SK-N-SH (cell line): ENCODE measurements at regions not wholly inside any gene's neighbourhood (a gene's known extent, or its start where the extent isn't known, plus 50 kb on each side); places are given as distances from the start of the nearest gene placed in this dataset.

Source experiments
- ELF1 ChIP-seq: IDR thresholded peaks from 2 replicates; pipeline ENCODE4 v1.4.0; 2012
- EP300 ChIP-seq, 2 experiments: IDR thresholded peaks; 2 replicates each; pipeline versions ENCODE4 v1.4.0 to v1.6.1; 2012; ENCODE audit warnings: borderline replicate concordance in 1 of 2, low read depth in 1 of 2, low read length in 1 of 2
- FOSL2 ChIP-seq: IDR thresholded peaks from 2 replicates; pipeline ENCODE4 v1.4.0; 2012; ENCODE audit warnings: low read depth, mild to moderate bottlenecking, moderate library complexity, borderline replicate concordance
- GABPA ChIP-seq: IDR thresholded peaks from 2 replicates; pipeline ENCODE4 v1.4.0; 2012; ENCODE audit warnings: low read depth, mild to moderate bottlenecking
- MAX ChIP-seq: IDR thresholded peaks from 2 replicates; pipeline ENCODE4 v1.4.0; 2012; ENCODE audit warnings: low read depth
- MXI1 ChIP-seq: IDR thresholded peaks from 2 replicates; pipeline ENCODE4 v1.6.1; 2012; ENCODE audit warnings: mild to moderate bottlenecking, low read depth, low read length, improper control_type of control experiment
- POLR2AphosphoS5 ChIP-seq: IDR thresholded peaks from 2 replicates; pipeline ENCODE4 v1.6.1; 2012; ENCODE audit warnings: low read depth, low read length
- RAD21 ChIP-seq: IDR thresholded peaks from 2 replicates; pipeline ENCODE4 v1.6.1; 2012; ENCODE audit warnings: mild to moderate bottlenecking, low read length
- RCOR1 ChIP-seq: fragments of 150-350 bp; IDR thresholded peaks from 2 replicates; pipeline ENCODE4 v1.6.1; 2017; ENCODE audit warnings: antibody characterized with exemption, low read length
- RFX5 ChIP-seq: IDR thresholded peaks from 2 replicates; pipeline ENCODE4 v1.6.1; 2012; ENCODE audit warnings: mild to moderate bottlenecking, improper control_type of control experiment, low read length
- SMC3 ChIP-seq: IDR thresholded peaks from 2 replicates; pipeline ENCODE4 v1.6.1; 2012; ENCODE audit warnings: low read depth, low read length, improper control_type of control experiment
- TEAD4 ChIP-seq: IDR thresholded peaks from 2 replicates; pipeline ENCODE4 v1.4.0; 2012; ENCODE audit warnings: mild to moderate bottlenecking, borderline replicate concordance; ENCODE audit not compliant: insufficient read depth
- TF ChIP-seq, protein P1 (sequence below): fragments of 200-600 bp; sonication (generic); IDR thresholded peaks from 2 replicates; pipeline ENCODE4 v1.6.1; 2017; ENCODE audit warnings: antibody characterized with exemption, mild to moderate bottlenecking, moderate library complexity
- TF ChIP-seq, protein P2 (sequence below): IDR thresholded peaks from 2 replicates; pipeline ENCODE4 v1.6.1; 2012; ENCODE audit warnings: mild to moderate bottlenecking, low read depth, low read length, moderate library complexity

- TF ChIP-seq RFX5 (no peak), MXI1 (no peak), FOSL2 (no peak), RCOR1 (no peak), EP300 (IDR thresholded peaks at IDR 0.05; ENCODE audit: borderline replicate concordance in 1 of 2, low read depth in 1 of 2, low read length in 1 of 2) (no peak), SMC3 (no peak), TEAD4 (no peak), GABPA (no peak), POLR2AphosphoS5 (no peak), ELF1 (no peak), MAX (no peak), RAD21 (no peak)
- TF ChIP-seq, protein P1, sequence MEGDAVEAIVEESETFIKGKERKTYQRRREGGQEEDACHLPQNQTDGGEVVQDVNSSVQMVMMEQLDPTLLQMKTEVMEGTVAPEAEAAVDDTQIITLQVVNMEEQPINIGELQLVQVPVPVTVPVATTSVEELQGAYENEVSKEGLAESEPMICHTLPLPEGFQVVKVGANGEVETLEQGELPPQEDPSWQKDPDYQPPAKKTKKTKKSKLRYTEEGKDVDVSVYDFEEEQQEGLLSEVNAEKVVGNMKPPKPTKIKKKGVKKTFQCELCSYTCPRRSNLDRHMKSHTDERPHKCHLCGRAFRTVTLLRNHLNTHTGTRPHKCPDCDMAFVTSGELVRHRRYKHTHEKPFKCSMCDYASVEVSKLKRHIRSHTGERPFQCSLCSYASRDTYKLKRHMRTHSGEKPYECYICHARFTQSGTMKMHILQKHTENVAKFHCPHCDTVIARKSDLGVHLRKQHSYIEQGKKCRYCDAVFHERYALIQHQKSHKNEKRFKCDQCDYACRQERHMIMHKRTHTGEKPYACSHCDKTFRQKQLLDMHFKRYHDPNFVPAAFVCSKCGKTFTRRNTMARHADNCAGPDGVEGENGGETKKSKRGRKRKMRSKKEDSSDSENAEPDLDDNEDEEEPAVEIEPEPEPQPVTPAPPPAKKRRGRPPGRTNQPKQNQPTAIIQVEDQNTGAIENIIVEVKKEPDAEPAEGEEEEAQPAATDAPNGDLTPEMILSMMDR = no peak
- TF ChIP-seq, protein P2, sequence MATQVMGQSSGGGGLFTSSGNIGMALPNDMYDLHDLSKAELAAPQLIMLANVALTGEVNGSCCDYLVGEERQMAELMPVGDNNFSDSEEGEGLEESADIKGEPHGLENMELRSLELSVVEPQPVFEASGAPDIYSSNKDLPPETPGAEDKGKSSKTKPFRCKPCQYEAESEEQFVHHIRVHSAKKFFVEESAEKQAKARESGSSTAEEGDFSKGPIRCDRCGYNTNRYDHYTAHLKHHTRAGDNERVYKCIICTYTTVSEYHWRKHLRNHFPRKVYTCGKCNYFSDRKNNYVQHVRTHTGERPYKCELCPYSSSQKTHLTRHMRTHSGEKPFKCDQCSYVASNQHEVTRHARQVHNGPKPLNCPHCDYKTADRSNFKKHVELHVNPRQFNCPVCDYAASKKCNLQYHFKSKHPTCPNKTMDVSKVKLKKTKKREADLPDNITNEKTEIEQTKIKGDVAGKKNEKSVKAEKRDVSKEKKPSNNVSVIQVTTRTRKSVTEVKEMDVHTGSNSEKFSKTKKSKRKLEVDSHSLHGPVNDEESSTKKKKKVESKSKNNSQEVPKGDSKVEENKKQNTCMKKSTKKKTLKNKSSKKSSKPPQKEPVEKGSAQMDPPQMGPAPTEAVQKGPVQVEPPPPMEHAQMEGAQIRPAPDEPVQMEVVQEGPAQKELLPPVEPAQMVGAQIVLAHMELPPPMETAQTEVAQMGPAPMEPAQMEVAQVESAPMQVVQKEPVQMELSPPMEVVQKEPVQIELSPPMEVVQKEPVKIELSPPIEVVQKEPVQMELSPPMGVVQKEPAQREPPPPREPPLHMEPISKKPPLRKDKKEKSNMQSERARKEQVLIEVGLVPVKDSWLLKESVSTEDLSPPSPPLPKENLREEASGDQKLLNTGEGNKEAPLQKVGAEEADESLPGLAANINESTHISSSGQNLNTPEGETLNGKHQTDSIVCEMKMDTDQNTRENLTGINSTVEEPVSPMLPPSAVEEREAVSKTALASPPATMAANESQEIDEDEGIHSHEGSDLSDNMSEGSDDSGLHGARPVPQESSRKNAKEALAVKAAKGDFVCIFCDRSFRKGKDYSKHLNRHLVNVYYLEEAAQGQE = no peak
Measured at GRCh38 chr3:134426660-134427181, 52.5 kb upstream of the AMOTL2 start.
